Retinal pigment epithelial cell (primary cell): ENCODE measurements at regions not wholly inside any gene's neighbourhood (a gene's known extent, or its start where the extent isn't known, plus 50 kb on each side); places are given as distances from the start of the nearest gene placed in this dataset.

Experiments
- DNase-seq: peaks from one replicate; pipeline ENCODE4 v3.0.0-alpha.2; 2010; ENCODE audit warnings: low read depth
- H3K4me3 ChIP-seq: 2 replicates; pipeline ENCODE4 v1.5.1; 2011; ENCODE audit warnings: mild to moderate bottlenecking, low read length, control low read depth, moderate library complexity
- TF ChIP-seq, protein P1 (sequence below): conservative IDR thresholded peaks from 2 replicates; pipeline ENCODE4 v1.5.1; 2011; ENCODE audit warnings: low read depth, low read length, control low read depth, inconsistent platforms

DNA sequence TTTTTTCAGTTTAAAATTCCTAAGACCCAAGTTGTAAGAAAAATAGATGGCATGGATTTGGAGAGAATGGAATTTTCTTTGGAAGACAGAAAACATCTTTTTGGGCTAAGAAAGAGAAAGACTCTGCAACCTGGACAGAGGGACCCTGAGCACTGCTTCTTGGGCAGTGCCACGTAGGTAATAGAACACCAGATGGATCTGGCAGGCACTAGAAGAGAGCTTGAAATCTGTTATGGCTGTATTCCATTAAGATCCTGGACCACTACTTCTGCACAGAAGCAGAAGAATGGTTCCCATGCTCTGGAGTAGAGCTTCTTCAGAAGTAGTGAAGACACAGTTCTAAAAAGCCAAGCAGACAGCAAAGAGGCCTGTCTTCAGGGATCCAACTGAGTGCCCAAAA lies 306.4 kb upstream of the CD180 start:
- H3K4me3 ChIP-seq: no peak overlapping the region
- TF ChIP-seq, protein P1, sequence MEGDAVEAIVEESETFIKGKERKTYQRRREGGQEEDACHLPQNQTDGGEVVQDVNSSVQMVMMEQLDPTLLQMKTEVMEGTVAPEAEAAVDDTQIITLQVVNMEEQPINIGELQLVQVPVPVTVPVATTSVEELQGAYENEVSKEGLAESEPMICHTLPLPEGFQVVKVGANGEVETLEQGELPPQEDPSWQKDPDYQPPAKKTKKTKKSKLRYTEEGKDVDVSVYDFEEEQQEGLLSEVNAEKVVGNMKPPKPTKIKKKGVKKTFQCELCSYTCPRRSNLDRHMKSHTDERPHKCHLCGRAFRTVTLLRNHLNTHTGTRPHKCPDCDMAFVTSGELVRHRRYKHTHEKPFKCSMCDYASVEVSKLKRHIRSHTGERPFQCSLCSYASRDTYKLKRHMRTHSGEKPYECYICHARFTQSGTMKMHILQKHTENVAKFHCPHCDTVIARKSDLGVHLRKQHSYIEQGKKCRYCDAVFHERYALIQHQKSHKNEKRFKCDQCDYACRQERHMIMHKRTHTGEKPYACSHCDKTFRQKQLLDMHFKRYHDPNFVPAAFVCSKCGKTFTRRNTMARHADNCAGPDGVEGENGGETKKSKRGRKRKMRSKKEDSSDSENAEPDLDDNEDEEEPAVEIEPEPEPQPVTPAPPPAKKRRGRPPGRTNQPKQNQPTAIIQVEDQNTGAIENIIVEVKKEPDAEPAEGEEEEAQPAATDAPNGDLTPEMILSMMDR: no peak
- no peak for DNase-seq

GRCh38 chr5:67496051-67496450 lies 299.5 kb upstream of the CD180 start:
- TF ChIP-seq, protein P1: no peak
- DNase-seq: no peak
- H3K4me3 ChIP-seq: no peak overlapping the region

DNA sequence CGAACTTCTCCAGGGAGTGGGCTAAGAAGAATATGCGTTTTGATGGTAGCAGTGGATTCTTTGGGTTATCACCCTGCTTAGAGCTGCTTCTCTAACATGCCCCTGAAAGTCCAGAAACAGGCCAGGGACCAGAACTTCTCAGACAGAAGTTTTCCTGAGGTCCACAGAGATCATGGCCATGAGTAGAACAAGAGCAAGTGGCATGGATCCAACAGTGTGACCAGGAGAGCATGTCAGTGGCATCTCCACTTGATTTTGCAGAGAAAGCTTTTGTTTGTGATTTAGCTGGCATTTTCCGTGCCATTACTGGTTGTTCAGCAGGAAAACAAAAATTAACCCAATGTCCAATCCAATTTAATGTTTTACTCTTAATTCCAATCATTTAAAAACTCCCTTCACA lies 298.5 kb upstream of the CD180 start:
- TF ChIP-seq, protein P1: no peak
- H3K4me3 ChIP-seq: no peak overlapping the region
- no peak for DNase-seq

DNA sequence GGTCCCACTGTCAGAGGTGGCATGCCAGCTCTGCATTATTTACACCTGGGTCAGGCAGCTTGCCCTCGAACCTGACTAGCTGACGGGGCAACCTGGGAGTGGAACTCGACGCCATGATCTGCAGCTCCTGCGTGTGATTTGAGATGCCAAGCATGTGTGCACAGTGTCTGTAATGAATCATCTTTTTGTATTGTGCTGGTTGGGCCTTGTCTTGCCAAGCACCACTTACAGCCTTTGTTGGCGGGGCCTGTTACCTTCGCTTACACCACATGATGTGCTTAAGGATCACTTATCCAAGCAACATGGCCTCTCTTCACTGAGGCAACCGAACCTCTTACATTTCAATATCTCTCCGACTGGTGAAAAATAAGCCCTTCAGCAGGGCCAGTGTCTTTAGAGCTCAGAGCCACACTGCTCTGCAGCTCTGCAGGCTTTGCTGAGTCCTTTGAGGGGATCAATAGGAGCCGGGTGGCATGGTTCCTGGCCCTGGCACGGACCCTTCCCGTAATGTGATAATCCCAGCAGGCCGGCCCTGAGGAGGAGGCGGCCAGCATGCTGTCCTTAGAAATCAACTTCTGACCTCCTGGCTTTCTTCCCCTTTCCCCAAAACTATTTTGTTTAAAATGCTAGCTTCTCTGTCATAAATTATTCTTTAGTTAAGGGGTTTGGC lies 297.7 kb upstream of the CD180 start:
- no peak for DNase-seq
- TF ChIP-seq, protein P1: no peak
- no peak overlapping the region for H3K4me3 ChIP-seq

- no peak overlapping the region for H3K4me3 ChIP-seq
- no peak for DNase-seq
- TF ChIP-seq, protein P1: peak; percentile 26
Measured at GRCh38 chr5:67493676-67494075, 297.1 kb upstream of the CD180 start.

DNA sequence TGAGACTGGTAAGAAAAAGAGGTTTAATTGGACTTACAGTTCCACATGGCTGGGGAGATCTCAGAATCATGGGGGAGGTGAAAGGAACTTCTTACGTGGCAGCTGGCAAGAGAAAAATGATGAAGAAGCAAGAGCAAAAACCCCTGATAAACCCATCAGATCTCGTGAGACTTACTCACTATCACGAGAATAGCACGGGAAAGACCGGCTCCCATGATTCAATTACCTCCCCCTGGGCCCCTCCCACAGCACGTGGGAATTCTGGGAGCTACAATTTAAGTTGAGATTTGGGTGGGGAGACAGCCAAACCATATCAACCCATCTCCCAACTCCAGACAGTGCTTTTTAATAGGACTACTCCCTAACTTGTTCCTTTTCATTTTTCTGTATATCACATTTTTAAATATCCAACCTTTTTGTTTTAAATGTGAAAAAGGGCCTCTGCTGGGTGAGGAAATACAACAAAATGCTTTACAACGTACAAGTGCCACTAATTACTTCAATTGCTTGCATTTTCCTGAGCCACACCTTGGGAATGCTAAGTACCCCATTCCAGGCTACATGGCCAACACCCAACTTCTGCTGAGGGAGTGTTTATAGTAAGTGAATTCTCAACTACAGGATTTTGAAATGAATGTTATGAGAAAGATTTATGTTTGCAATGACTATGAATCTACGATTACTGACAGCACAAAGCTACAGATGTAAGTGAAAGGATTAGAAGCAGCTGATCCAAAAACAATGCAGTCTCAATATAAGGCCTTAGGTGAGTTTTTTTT lies 294.1 kb upstream of the CD180 start:
- peak; percentile 67 for DNase-seq
- no peak overlapping the region for H3K4me3 ChIP-seq
- TF ChIP-seq, protein P1: no peak

GRCh38 chr5:67488885-67489284 lies 292.3 kb upstream of the CD180 start:
- H3K4me3 ChIP-seq: no peak overlapping the region
- TF ChIP-seq, protein P1: no peak
- no peak for DNase-seq
